Activated B cell treated with CpG ODN at 0.5 μM for 24 hours (primary cell): ENCODE measurements at regions not wholly inside any gene's neighbourhood (a gene's known extent, or its start where the extent isn't known, plus 50 kb on each side); places are given as distances from the start of the nearest gene placed in this dataset.

ENCODE experiments used
- ATAC-seq: fragments of 200-7000 bp; cut with Tn5 transposase; one replicate; pipeline ENCODE4 v1.10.0; 2021; ENCODE audit warnings: low read depth, mild to moderate bottlenecking, moderate library complexity
- CTCF ChIA-PET: fragments of 350-600 bp; sonication (Branson Sonifier 250); formaldehyde crosslinking; loops from one replicate; lab custom pipeline; 2021; ENCODE audit warnings: antibody characterized with exemption; lab: Charles Lee
- POLR2A ChIA-PET: fragments of 350-600 bp; sonication (Branson Sonifier 250); formaldehyde crosslinking; loops from one replicate; lab custom pipeline; 2021; ENCODE audit warnings: antibody characterized with exemption; lab: Charles Lee
- DNase-seq: peaks from one replicate; pipeline ENCODE4 v3.0.0; 2022
- H3K27ac Mint-ChIP-seq: one replicate; pipeline ENCODE4 v1.8.0; 2020; ENCODE audit warnings: mixed read lengths
- H3K27me3 Mint-ChIP-seq: one replicate; pipeline ENCODE4 v1.8.0; 2021; ENCODE audit warnings: mixed read lengths
- H3K36me3 Mint-ChIP-seq: one replicate; pipeline ENCODE4 v1.8.0; 2021; ENCODE audit warnings: low read depth, mixed read lengths
- H3K4me1 Mint-ChIP-seq: one replicate; pipeline ENCODE4 v1.8.0; 2021; ENCODE audit warnings: mixed read lengths
- H3K4me3 Mint-ChIP-seq: one replicate; pipeline ENCODE4 v1.8.0; 2020; ENCODE audit warnings: mild to moderate bottlenecking, mixed read lengths
- H3K9me3 Mint-ChIP-seq: one replicate; pipeline ENCODE4 v1.8.0; 2020; ENCODE audit warnings: mixed read lengths
- intact Hi-C: fragments of 100-400 bp; cut with micrococcal nuclease; formaldehyde crosslinking; loops from one replicate; pipeline ENCODE4 v1.15.1; 2024
- TF ChIP-seq, protein P1 (sequence below): fragments of 200-600 bp; IDR thresholded peaks from one replicate; pipeline ENCODE4 v1.8.0; 2022; ENCODE audit warnings: antibody characterized with exemption, mild to moderate bottlenecking

DNA sequence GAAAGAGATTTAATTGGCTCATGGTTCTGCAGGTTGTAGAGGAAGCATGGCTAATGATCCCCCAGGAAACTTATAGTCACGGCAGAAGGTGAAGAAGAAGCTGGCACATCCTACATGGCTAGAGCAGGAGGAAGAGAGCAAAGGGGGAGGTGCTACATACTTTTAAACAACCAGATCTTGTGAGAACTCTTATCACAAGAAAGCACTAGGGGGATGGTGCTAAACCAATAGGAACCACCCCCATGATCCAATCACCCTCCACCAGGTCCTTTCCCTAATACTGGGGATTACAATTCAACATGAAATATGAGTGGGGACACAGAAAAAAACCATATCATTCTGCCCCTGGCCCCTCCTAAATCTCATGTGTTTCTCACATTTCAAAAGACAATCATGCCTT, 147.2 kb upstream of the EPB41L4A start:
- POLR2A ChIA-PET: no interaction called here
- TF ChIP-seq, protein P1, sequence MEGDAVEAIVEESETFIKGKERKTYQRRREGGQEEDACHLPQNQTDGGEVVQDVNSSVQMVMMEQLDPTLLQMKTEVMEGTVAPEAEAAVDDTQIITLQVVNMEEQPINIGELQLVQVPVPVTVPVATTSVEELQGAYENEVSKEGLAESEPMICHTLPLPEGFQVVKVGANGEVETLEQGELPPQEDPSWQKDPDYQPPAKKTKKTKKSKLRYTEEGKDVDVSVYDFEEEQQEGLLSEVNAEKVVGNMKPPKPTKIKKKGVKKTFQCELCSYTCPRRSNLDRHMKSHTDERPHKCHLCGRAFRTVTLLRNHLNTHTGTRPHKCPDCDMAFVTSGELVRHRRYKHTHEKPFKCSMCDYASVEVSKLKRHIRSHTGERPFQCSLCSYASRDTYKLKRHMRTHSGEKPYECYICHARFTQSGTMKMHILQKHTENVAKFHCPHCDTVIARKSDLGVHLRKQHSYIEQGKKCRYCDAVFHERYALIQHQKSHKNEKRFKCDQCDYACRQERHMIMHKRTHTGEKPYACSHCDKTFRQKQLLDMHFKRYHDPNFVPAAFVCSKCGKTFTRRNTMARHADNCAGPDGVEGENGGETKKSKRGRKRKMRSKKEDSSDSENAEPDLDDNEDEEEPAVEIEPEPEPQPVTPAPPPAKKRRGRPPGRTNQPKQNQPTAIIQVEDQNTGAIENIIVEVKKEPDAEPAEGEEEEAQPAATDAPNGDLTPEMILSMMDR: no peak
- no peaks in the 10 kb centered on the region for H3K4me1 Mint-ChIP-seq
- peaks cover 21% of the 10 kb centered on the region for H3K9me3 Mint-ChIP-seq
- H3K4me3 Mint-ChIP-seq: no peak overlapping the region
- ATAC-seq (no peak), DNase-seq (no peak)
- no peak overlapping the region for H3K27ac Mint-ChIP-seq
- intact Hi-C loops: no loop called here
- CTCF ChIA-PET: no interaction called here
- H3K27me3 Mint-ChIP-seq: peaks cover 2% of the 10 kb centered on the region
- peaks cover 14% of the 10 kb centered on the region for H3K36me3 Mint-ChIP-seq

DNA sequence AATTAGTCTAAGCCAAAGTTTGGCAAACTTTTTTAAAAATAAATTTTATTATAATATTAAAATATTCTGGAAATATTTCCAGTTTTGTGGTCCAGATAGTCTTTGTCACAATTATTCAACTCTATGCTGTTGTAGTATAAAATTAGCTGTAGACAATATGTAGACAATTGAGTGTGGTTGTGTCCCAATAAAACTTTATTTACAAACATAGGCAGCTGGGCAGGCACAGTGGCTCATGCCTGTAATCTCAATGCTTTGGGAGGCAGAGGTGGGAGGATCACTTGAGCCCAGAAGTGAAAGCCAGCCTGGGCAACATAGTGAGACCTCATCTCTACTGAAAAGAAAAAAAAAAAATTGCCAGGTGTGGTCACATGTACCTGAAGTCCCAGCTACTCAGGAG, 150.5 kb upstream of the EPB41L4A start:
- TF ChIP-seq, protein P1: no peak
- ChIA-PET CTCF (no interaction called here), POLR2A (no interaction called here)
- peaks cover 2% of the 10 kb centered on the region for H3K27me3 Mint-ChIP-seq
- no peak overlapping the region for H3K4me3 Mint-ChIP-seq
- peaks cover 4% of the 10 kb centered on the region for H3K36me3 Mint-ChIP-seq
- H3K27ac Mint-ChIP-seq: no peak overlapping the region
- no peaks in the 10 kb centered on the region for H3K4me1 Mint-ChIP-seq
- DNase-seq (no peak), ATAC-seq (no peak)
- intact Hi-C loops: no loop called here
- H3K9me3 Mint-ChIP-seq: peaks cover 7% of the 10 kb centered on the region

DNA sequence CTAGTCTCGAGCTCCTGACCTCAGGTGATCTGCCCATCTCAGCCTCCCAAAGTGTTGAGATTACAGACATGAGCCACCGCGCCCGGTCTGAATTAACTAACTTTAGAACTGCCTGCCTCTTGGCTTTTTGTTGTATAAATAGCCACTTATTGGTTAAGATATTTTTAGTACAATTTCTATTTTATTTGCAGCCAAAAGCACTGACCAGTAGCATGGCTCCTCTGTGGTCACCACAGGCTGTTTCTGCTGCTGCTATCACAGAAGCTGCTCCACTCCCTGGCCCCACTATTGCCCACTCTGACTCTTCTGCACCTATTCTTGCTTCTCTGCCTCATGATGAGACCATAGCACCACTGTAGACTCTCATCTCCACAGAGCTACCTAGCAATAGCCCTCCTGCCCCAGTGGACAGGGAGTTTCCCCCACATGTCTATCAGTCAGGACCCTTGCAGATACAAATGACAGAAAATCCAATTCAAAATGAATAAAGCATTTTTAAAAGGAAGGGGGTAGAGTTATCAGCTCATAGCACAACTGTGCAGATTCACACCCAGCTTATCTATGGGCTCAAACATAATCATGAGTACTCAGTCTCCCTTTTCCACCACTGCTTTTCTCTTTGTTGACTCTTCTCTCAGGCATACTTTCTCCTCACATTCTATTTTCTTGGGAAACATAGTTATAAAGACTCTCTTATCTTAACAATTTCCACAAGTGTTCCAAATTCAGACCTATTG, 151.8 kb upstream of the EPB41L4A start:
- Mint-ChIP-seq H3K4me1 (no peaks in the 10 kb centered on the region), H3K4me3 (no peak overlapping the region), H3K27me3 (peaks cover 2% of the 10 kb centered on the region), H3K36me3 (no peaks in the 10 kb centered on the region), H3K9me3 (no peaks in the 10 kb centered on the region), H3K27ac (no peak overlapping the region)
- POLR2A ChIA-PET: no interaction called here
- TF ChIP-seq, protein P1: no peak
- CTCF ChIA-PET: no interaction called here
- DNase-seq (no peak), ATAC-seq (no peak)
- intact Hi-C loops: no loop called here

DNA sequence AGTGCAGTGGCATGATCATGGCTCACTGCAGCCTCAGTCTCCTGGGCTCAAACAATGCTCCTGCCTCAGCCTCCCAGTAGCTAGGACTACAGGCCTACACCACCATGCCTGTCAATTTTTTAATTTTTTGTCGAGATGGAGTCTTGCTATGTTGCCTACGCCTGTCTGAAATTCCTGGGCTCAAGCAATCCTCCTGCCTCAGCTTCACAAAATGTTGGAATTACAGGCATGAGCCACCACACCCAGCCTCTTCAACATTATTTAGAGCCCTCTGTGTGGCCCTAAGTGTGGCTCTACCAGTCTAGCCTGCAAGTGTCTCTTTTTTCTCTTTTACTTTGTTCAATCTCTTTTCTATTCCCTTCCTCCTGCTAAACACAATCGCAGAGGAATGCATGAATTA, 154.4 kb upstream of the EPB41L4A start:
- ATAC-seq (no peak), DNase-seq (no peak)
- Mint-ChIP-seq H3K27me3 (no peaks in the 10 kb centered on the region), H3K27ac (no peak overlapping the region), H3K4me3 (no peak overlapping the region), H3K36me3 (no peaks in the 10 kb centered on the region), H3K4me1 (no peaks in the 10 kb centered on the region), H3K9me3 (no peaks in the 10 kb centered on the region)
- ChIA-PET POLR2A (no interaction called here), CTCF (no interaction called here)
- TF ChIP-seq, protein P1: no peak
- intact Hi-C loops: no loop called here

DNA sequence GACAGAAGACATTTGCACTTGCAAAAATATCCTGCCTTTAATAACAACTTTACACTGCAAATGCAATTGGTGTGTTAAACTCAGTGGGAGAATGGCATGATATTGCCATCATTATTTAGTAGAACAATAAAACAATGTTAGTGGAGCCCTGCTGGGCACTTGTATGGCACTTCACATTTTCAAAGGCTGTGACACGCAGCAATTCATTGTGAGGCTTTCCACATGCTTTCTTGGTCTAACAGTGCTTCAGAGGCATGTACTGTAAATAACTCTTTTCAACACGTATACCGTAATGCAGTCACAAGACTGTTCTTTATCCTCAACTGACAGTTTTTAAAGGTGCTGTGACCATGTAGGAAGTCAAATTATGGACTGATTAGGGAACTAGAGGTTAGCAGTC, 155.5 kb upstream of the EPB41L4A start:
- no peak overlapping the region for H3K27ac Mint-ChIP-seq
- no peaks in the 10 kb centered on the region for H3K9me3 Mint-ChIP-seq
- POLR2A ChIA-PET: no interaction called here
- intact Hi-C loops: no loop called here
- DNase-seq (no peak), ATAC-seq (no peak)
- TF ChIP-seq, protein P1: no peak
- H3K36me3 Mint-ChIP-seq: no peaks in the 10 kb centered on the region
- CTCF ChIA-PET: no interaction called here
- no peak overlapping the region for H3K4me3 Mint-ChIP-seq
- peaks cover under 1% of the 10 kb centered on the region for H3K27me3 Mint-ChIP-seq
- no peaks in the 10 kb centered on the region for H3K4me1 Mint-ChIP-seq
